HG02870 (cell line): ENCODE measurements at regions not wholly inside any gene's neighbourhood (a gene's known extent, or its start where the extent isn't known, plus 50 kb on each side); places are given as distances from the start of the nearest gene placed in this dataset.

Experiments
- ATAC-seq: cut with Tn5 transposase; IDR thresholded peaks from one replicate; pipeline ENCODE4 v1.9.1; 2021; ENCODE audit warnings: mild to moderate bottlenecking, moderate library complexity; ENCODE audit not compliant: unreplicated experiment

GRCh38 chr3:84835366-84835765 lies 123.4 kb upstream of the CADM2 start:
- ATAC-seq, result no peak

DNA sequence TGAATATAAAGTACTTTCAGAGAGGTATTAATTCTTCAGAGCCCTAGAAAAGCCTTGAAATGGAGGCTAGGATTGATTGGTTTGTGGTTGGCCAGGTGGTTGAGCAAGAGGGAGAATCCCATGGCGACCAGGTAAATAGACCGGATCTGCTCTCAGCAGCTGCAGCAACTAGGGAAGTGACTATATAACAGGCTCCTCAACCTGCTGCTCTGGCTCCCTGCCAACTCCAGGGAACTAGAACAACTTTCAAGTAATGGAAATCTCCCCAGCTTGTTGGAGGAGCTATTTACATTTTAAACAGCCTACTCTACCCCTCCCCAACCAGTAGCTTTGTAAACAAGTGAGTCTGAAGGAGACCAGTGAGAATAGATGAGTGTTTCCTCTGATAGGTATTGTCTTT lies 121.8 kb upstream of the CADM2 start:
- ATAC-seq, result no peak

DNA sequence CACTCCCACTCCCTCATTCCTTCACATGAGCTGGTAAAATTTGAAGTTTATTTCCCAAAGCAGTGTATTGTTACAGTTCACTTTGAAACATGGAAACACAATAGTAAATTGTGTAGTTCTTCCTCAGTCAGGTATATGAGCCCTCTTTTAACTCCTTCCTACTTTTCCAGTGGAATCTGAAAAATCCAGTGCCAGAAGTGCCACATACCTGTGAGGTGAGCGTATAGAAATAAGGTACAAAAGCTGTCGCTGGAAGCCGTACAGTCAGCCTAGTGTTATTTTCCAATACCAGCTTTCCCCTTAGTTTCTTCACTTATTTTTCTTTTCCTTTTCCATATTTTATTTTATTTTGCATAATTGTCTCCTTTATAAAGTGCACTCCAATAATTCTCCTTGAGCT lies 81.7 kb upstream of the CADM2 start:
- ATAC-seq, result no peak

- no peak for ATAC-seq
Observed at GRCh38 chr3:84881288-84881687, 77.5 kb upstream of the CADM2 start.

DNA sequence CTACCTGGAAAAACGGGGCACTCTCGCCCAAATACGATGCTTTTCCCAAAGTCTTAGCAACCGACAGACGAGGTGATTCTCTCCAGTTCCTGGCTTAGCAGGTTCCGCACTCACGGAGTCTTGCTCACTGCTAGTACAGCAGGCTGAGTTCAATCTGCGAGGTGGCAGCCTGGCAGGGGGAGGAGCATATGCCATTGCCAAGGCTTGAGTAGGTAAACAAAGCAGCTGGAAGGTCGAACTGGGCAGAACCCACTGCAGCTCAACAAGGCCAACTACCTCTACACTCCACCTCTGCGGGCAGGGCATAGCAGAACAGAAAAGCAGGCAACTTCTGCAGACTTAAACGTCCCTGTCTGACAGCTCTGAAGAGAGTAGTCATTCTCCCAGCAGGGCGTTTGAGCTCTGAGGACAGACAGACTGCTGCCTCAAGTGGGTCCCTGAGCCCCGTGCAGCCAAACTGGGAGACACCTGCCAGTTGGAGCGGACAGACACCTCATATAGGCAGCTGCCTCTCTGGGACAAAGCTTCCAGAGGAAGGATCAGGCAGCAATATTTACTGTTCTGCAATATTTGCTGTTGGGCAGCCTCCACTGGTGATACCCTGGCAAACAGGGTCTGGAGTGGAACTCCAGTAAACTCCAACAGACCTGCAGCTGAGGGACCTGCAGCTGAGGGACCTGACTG lies 73.4 kb upstream of the CADM2 start:
- ATAC-seq, result no peak

- ATAC-seq, result no peak
Observed at GRCh38 chr3:84891851-84892250, 66.9 kb upstream of the CADM2 start.

DNA sequence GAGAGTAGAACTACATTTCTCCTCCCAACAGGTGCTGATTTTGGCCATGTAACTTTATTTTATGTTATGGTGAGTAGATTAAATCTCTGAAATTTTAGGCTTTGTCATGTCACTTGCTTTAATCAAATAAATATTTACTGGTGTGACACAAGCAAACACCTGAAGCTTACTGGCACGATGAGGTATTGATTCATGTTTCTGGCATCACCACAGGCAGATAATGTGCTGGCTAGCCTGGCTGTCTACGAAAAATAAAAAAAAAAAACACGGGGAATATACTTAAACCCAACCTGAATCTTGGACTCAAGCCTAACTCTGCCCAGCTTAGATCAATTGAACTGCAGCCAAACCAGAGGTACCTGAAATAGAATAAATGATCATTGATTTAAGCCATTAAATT lies 65.6 kb upstream of the CADM2 start:
- ATAC-seq, result no peak

DNA sequence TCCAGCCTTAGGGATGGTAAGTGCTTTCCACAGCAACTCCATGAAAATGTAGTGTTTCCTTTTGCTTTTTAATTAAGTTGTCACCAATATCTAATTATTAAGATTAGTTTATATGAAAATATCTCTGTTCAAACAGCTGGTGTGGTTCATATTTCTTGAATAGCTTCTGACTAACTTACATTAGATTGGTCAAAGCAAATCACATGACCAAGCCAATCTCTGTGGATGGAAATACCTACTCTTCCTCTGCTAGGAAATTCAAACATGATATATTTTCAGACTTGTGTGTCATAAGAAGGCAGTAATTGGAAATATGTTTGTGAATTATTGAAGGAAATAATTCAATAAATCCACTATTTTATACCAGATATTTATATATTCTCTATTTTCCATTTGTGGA lies 54.6 kb upstream of the CADM2 start:
- no peak for ATAC-seq

DNA sequence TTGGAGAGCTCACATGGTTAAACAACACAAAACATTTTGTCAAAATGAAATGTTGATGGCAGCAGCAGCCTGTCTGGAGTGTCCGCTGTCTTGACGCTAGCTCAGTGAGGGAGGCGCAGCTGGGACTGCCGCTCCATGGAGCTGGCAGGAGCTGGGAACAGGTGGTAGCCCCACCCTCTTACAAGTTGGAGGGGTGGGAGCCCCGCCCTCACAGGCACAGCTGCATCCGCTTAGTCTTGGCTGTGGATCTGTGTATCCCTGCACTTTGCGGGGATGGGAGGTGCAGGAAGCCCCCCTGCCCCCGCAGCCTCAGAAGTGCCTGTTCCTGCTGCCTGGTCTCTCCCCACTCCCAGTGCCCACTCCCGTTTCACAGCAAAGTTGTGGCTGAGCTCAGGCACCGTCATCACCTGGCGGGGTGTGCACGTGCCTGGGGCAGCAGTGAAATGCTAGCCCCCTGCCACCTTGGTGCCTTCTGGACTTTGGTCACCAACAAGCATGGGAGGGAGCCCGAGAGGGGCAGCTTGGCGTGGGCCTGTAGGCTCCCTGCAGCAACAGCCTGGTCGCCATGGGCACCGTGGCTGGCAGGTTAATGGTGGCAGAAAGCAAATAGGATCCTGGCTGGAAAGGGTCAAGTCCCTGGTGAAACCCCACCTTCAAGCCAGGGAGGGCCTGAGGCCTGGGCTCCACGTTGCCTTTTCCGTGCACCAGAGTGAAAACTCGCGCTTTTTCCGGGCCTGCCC lies 53.8 kb upstream of the CADM2 start:
- no peak for ATAC-seq

DNA sequence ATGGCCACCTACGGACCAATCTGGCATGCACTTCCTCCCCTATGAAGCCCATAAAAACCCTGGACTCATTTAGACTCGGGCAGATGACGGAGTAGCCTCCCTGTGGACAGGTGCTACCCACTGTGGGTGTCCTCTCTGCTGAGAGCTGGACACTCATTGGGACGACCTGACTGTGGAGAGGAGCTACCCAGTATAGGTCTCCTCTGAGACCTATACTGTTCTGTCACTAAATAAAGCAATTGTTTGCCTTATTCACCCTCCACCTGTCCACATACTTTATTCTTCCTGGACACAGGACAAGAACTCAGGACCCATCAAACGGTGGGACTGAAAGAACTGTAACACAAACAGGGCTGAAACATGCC lies 53.3 kb upstream of the CADM2 start:
- no peak for ATAC-seq

GRCh38 chr3:84906065-84906464 lies 52.7 kb upstream of the CADM2 start:
- ATAC-seq, result no peak
